ENCODE measurements at regions not wholly inside any gene's neighbourhood (a gene's known extent, or its start where the extent isn't known, plus 50 kb on each side); places are given as distances from the start of the nearest gene placed in this dataset.

GRCh38 chr15:59830873-59831272 is 141.8 kb upstream of the BNIP2 start:
- Histone ChIP-seq H3K4me1 (ENCODE audit: insufficient read depth, low read length) (no peaks in the 10 kb centered on the region), H3K27ac (ENCODE audit: low read length) (no peak overlapping the region), H3K27me3 (ENCODE audit: insufficient read depth, low read length, poor library complexity) (no peaks in the 10 kb centered on the region), H3K9ac (ENCODE audit: low read depth, low read length) (no peak overlapping the region), H3K9me3 (ENCODE audit: insufficient read depth, low read length, severe bottlenecking) (no peaks in the 10 kb centered on the region), H3K4me3 (ENCODE audit: low read depth in 1 of 2, low read length in 2 of 2) (no peak overlapping the region), H3K4me2 (ENCODE audit: insufficient read depth, low read length) (no peak overlapping the region), H4K20me1 (ENCODE audit: insufficient read depth, low read length) (no peaks in the 10 kb centered on the region), H3K79me2 (ENCODE audit: insufficient read depth, low read length) (no peaks in the 10 kb centered on the region), H2AFZ (ENCODE audit: low read depth, low read length) (no peak overlapping the region; the same call in 1 of the 2 replicates), H3K36me3 (ENCODE audit: insufficient read depth, low read length) (no peaks in the 10 kb centered on the region)
- DNase-seq, result no peak
- no peak for TF ChIP-seq CTCF (IDR thresholded peaks at IDR 0.05; ENCODE audit: borderline replicate concordance, extremely low read depth, low read length, poor library complexity, severe bottlenecking)
- TF ChIP-seq EZH2 (IDR thresholded peaks at IDR 0.05; ENCODE audit: borderline replicate concordance, low read depth, low read length, severe bottlenecking), result no peak
- ATAC-seq (ENCODE audit: insufficient read depth, low read depth), result no peak

GRCh38 chr15:59830098-59830497 is 141.0 kb upstream of the BNIP2 start:
- DNase-seq, result no peak
- Histone ChIP-seq H3K36me3 (ENCODE audit: insufficient read depth, low read length) (no peaks in the 10 kb centered on the region), H3K4me3 (ENCODE audit: low read depth in 1 of 2, low read length in 2 of 2) (no peak overlapping the region), H3K4me2 (ENCODE audit: insufficient read depth, low read length) (no peak overlapping the region), H3K9me3 (ENCODE audit: insufficient read depth, low read length, severe bottlenecking) (no peaks in the 10 kb centered on the region), H3K4me1 (ENCODE audit: insufficient read depth, low read length) (no peaks in the 10 kb centered on the region), H4K20me1 (ENCODE audit: insufficient read depth, low read length) (no peaks in the 10 kb centered on the region), H3K27ac (ENCODE audit: low read length) (no peak overlapping the region), H2AFZ (ENCODE audit: low read depth, low read length) (no peak overlapping the region), H3K27me3 (ENCODE audit: insufficient read depth, low read length, poor library complexity) (no peaks in the 10 kb centered on the region), H3K79me2 (ENCODE audit: insufficient read depth, low read length) (no peaks in the 10 kb centered on the region), H3K9ac (ENCODE audit: low read depth, low read length) (no peak overlapping the region)
- no peak for ATAC-seq (ENCODE audit: insufficient read depth, low read depth)
- TF ChIP-seq CTCF (IDR thresholded peaks at IDR 0.05; ENCODE audit: borderline replicate concordance, extremely low read depth, low read length, poor library complexity, severe bottlenecking) (no peak), EZH2 (IDR thresholded peaks at IDR 0.05; ENCODE audit: borderline replicate concordance, low read depth, low read length, severe bottlenecking) (no peak)

GRCh38 chr15:59828861-59829260 is 139.7 kb upstream of the BNIP2 start:
- Histone ChIP-seq H3K9me3 (ENCODE audit: insufficient read depth, low read length, severe bottlenecking) (no peaks in the 10 kb centered on the region), H3K79me2 (ENCODE audit: insufficient read depth, low read length) (no peaks in the 10 kb centered on the region), H3K9ac (ENCODE audit: low read depth, low read length) (no peak overlapping the region), H3K4me2 (ENCODE audit: insufficient read depth, low read length) (no peak overlapping the region), H3K36me3 (ENCODE audit: insufficient read depth, low read length) (no peaks in the 10 kb centered on the region), H2AFZ (ENCODE audit: low read depth, low read length) (no peak overlapping the region), H3K27me3 (ENCODE audit: insufficient read depth, low read length, poor library complexity) (no peaks in the 10 kb centered on the region), H3K27ac (ENCODE audit: low read length) (no peak overlapping the region), H3K4me1 (ENCODE audit: insufficient read depth, low read length) (no peaks in the 10 kb centered on the region), H3K4me3 (ENCODE audit: low read depth in 1 of 2, low read length in 2 of 2) (no peak overlapping the region), H4K20me1 (ENCODE audit: insufficient read depth, low read length) (no peaks in the 10 kb centered on the region)
- no peak for TF ChIP-seq CTCF (IDR thresholded peaks at IDR 0.05; ENCODE audit: borderline replicate concordance, extremely low read depth, low read length, poor library complexity, severe bottlenecking)
- TF ChIP-seq EZH2 (IDR thresholded peaks at IDR 0.05; ENCODE audit: borderline replicate concordance, low read depth, low read length, severe bottlenecking), result no peak
- ATAC-seq (ENCODE audit: insufficient read depth, low read depth) (no peak), DNase-seq (no peak)

GRCh38 chr15:59828263-59828662 is 139.1 kb upstream of the BNIP2 start:
- no peak for TF ChIP-seq CTCF (IDR thresholded peaks at IDR 0.05; ENCODE audit: borderline replicate concordance, extremely low read depth, low read length, poor library complexity, severe bottlenecking)
- TF ChIP-seq EZH2 (IDR thresholded peaks at IDR 0.05; ENCODE audit: borderline replicate concordance, low read depth, low read length, severe bottlenecking), result no peak
- Histone ChIP-seq H3K9ac (ENCODE audit: low read depth, low read length) (no peak overlapping the region), H3K79me2 (ENCODE audit: insufficient read depth, low read length) (no peaks in the 10 kb centered on the region), H3K27ac (ENCODE audit: low read length) (no peak overlapping the region), H3K36me3 (ENCODE audit: insufficient read depth, low read length) (no peaks in the 10 kb centered on the region), H2AFZ (ENCODE audit: low read depth, low read length) (no peak overlapping the region), H3K4me3 (ENCODE audit: low read depth in 1 of 2, low read length in 2 of 2) (no peak overlapping the region), H4K20me1 (ENCODE audit: insufficient read depth, low read length) (no peaks in the 10 kb centered on the region), H3K9me3 (ENCODE audit: insufficient read depth, low read length, severe bottlenecking) (no peaks in the 10 kb centered on the region), H3K27me3 (ENCODE audit: insufficient read depth, low read length, poor library complexity) (no peaks in the 10 kb centered on the region), H3K4me2 (ENCODE audit: insufficient read depth, low read length) (no peak overlapping the region), H3K4me1 (ENCODE audit: insufficient read depth, low read length) (no peaks in the 10 kb centered on the region)
- ATAC-seq (ENCODE audit: insufficient read depth, low read depth), result no peak
- DNase-seq, result no peak
